Ishikawa (cell line): ENCODE measurements at regions not wholly inside any gene's neighbourhood (a gene's known extent, or its start where the extent isn't known, plus 50 kb on each side); places are given as distances from the start of the nearest gene placed in this dataset.

ENCODE experiments used
- CEBPB ChIP-seq: IDR thresholded peaks from 2 replicates; pipeline ENCODE4 v1.6.1; 2012
- CREB1 ChIP-seq: IDR thresholded peaks from 2 replicates; pipeline ENCODE4 v1.6.1; 2012; ENCODE audit warnings: low read depth
- EP300 ChIP-seq: IDR thresholded peaks from 2 replicates; pipeline ENCODE4 v1.6.1; 2012; ENCODE audit warnings: borderline replicate concordance
- FOXM1 ChIP-seq: IDR thresholded peaks from 2 replicates; pipeline ENCODE4 v1.6.1; 2012; ENCODE audit warnings: low read depth, borderline replicate concordance
- MAX ChIP-seq: IDR thresholded peaks from 2 replicates; pipeline ENCODE4 v1.6.1; 2012
- NFIC ChIP-seq: IDR thresholded peaks from 2 replicates; pipeline ENCODE4 v1.6.1; 2012
- RAD21 ChIP-seq: IDR thresholded peaks from 2 replicates; pipeline ENCODE4 v1.6.1; 2012; ENCODE audit warnings: low read depth
- REST ChIP-seq: IDR thresholded peaks from 2 replicates; pipeline ENCODE4 v1.6.1; 2012; ENCODE audit warnings: low read depth, mild to moderate bottlenecking
- TAF1 ChIP-seq: IDR thresholded peaks from 2 replicates; pipeline ENCODE4 v1.6.1; 2012; ENCODE audit warnings: low read depth, mild to moderate bottlenecking
- TCF12 ChIP-seq: IDR thresholded peaks from 2 replicates; pipeline ENCODE4 v1.6.1; 2012; ENCODE audit warnings: low read depth
- TEAD4 ChIP-seq: IDR thresholded peaks from 2 replicates; pipeline ENCODE4 v1.6.1; 2012
- USF1 ChIP-seq: IDR thresholded peaks from 2 replicates; pipeline ENCODE4 v1.6.1; 2012
- YY1 ChIP-seq: IDR thresholded peaks from 2 replicates; pipeline ENCODE4 v1.6.1; 2012; ENCODE audit warnings: low read depth
- ZBTB7A ChIP-seq: IDR thresholded peaks from 2 replicates; pipeline ENCODE4 v1.6.1; 2012; ENCODE audit warnings: low read depth

GRCh38 chr5:166083183-166083959 is 2208.1 kb upstream of the WWC1 start:
- no peak for TF ChIP-seq YY1
- no peak for TF ChIP-seq NFIC
- TF ChIP-seq TAF1: no peak
- no peak for TF ChIP-seq EP300
- no peak for TF ChIP-seq REST
- TF ChIP-seq ZBTB7A: no peak
- no peak for TF ChIP-seq FOXM1
- no peak for TF ChIP-seq CEBPB
- no peak for TF ChIP-seq MAX
- no peak for TF ChIP-seq USF1
- TF ChIP-seq TCF12: no peak
- TF ChIP-seq CREB1: no peak
- no peak for TF ChIP-seq RAD21
- no peak for TF ChIP-seq TEAD4
